Stomach (tissue), 4 donors: ENCODE measurements at regions not wholly inside any gene's neighbourhood (a gene's known extent, or its start where the extent isn't known, plus 50 kb on each side); places are given as distances from the start of the nearest gene placed in this dataset.

Experiments used
- EP300 ChIP-seq: sonication (generic); formaldehyde crosslinking; IDR thresholded peaks from one replicate; pipeline ENCODE4 v1.6.1; 2017; ENCODE audit warnings: antibody characterized with exemption
- POLR2A ChIP-seq, 4 donors: fragments of 450-650 bp; IDR thresholded peaks; one replicate each; pipeline ENCODE4 v1.6.1; 2016; ENCODE audit warnings: antibody characterized with exemption in 4 of 4, control low read depth in 2 of 4, mild to moderate bottlenecking in 1 of 4, moderate library complexity in 1 of 4
- POLR2AphosphoS5 ChIP-seq, 3 donors: sonication (generic); formaldehyde crosslinking; IDR thresholded peaks; one replicate each; pipeline ENCODE4 v1.6.1; 2016; ENCODE audit warnings: antibody characterized with exemption in 3 of 3
- TF ChIP-seq, protein P1 (sequence below), 7 experiments: fragments of 450-650 bp in 4 of 7; fragments of 200-600 bp in 3 of 7; sonication (generic) in 3 of 7; IDR thresholded peaks; one replicate each; pipeline ENCODE4 v1.5.1; 2016 to 2019; ENCODE audit warnings: antibody characterized with exemption in 7 of 7, control low read depth in 2 of 7, mild to moderate bottlenecking in 1 of 7

DNA sequence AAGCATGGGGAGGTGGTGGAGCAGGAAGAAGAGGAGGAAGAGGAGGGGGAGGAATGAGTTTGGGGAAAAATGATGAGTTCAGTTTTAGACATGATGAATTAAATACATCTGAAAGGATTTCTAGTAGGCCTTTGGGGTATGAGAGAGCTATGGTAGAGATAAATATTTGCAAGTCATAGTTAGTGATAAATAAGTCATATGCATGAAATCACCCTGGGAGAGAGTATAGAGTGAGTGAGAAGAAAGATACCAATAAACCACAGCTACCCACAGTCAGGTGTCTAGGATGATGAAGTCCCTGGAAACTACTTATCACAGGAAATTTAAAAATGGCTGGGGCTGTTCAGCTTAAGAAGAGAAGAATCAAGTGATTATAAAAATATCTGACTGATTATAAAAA is 240.5 kb downstream of the RDH14 start:
- TF ChIP-seq POLR2A (IDR thresholded peaks at IDR 0.05): no peak
- TF ChIP-seq, protein P1, sequence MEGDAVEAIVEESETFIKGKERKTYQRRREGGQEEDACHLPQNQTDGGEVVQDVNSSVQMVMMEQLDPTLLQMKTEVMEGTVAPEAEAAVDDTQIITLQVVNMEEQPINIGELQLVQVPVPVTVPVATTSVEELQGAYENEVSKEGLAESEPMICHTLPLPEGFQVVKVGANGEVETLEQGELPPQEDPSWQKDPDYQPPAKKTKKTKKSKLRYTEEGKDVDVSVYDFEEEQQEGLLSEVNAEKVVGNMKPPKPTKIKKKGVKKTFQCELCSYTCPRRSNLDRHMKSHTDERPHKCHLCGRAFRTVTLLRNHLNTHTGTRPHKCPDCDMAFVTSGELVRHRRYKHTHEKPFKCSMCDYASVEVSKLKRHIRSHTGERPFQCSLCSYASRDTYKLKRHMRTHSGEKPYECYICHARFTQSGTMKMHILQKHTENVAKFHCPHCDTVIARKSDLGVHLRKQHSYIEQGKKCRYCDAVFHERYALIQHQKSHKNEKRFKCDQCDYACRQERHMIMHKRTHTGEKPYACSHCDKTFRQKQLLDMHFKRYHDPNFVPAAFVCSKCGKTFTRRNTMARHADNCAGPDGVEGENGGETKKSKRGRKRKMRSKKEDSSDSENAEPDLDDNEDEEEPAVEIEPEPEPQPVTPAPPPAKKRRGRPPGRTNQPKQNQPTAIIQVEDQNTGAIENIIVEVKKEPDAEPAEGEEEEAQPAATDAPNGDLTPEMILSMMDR (IDR thresholded peaks at IDR 0.05): no peak
- TF ChIP-seq EP300: no peak
- no peak for TF ChIP-seq POLR2AphosphoS5 (IDR thresholded peaks at IDR 0.05)
